GM12873 (cell line): ENCODE measurements at regions not wholly inside any gene's neighbourhood (a gene's known extent, or its start where the extent isn't known, plus 50 kb on each side); places are given as distances from the start of the nearest gene placed in this dataset.

Source experiments
- CTCF ChIP-seq: IDR thresholded peaks from 2 replicates; pipeline ENCODE4 v1.5.1; 2012; ENCODE audit warnings: low read depth, mild to moderate bottlenecking, moderate library complexity, low read length, control low read depth; ENCODE audit not compliant: insufficient read depth; ENCODE audit errors: missing control alignments

GRCh38 chr4:106766519-106766918, 269.6 kb downstream of the DKK2 start:
- no peak for TF ChIP-seq CTCF

GRCh38 chr4:106764774-106765173, 271.3 kb downstream of the DKK2 start:
- no peak for TF ChIP-seq CTCF

- TF ChIP-seq CTCF = no peak
Observed at GRCh38 chr4:106762666-106763443, 273.3 kb downstream of the DKK2 start.

- no peak for TF ChIP-seq CTCF
Observed at GRCh38 chr4:106753426-106753825, 282.7 kb downstream of the DKK2 start.

GRCh38 chr4:106746451-106746850, 289.7 kb downstream of the DKK2 start:
- no peak for TF ChIP-seq CTCF

GRCh38 chr4:106738121-106738520, 298.0 kb downstream of the DKK2 start:
- TF ChIP-seq CTCF = no peak

GRCh38 chr4:106718548-106718947, 317.6 kb downstream of the DKK2 start:
- TF ChIP-seq CTCF = no peak
